Activated naive CD8-positive, alpha-beta T cell treated with anti-CD3 and anti-CD28 coated beads for 36 hours (primary cell): ENCODE measurements at regions not wholly inside any gene's neighbourhood (a gene's known extent, or its start where the extent isn't known, plus 50 kb on each side); places are given as distances from the start of the nearest gene placed in this dataset.
"Not testable (repeated sequence)": the region's sequence is repeated elsewhere in the genome, so short reads cannot be mapped to it uniquely, and the experiment has no call there.

Experiments
- DNase-seq: peaks from one replicate; pipeline ENCODE4 v3.0.0; 2021
- H3K27ac Mint-ChIP-seq: one replicate; pipeline ENCODE4 v1.8.0; 2022; ENCODE audit warnings: mild to moderate bottlenecking, moderate library complexity, mixed read lengths
- H3K27me3 Mint-ChIP-seq: one replicate; pipeline ENCODE4 v1.8.0; 2022; ENCODE audit warnings: mild to moderate bottlenecking, mixed read lengths
- H3K36me3 Mint-ChIP-seq: one replicate; pipeline ENCODE4 v1.8.0; 2021; ENCODE audit warnings: mild to moderate bottlenecking, mixed read lengths
- H3K4me1 Mint-ChIP-seq: one replicate; pipeline ENCODE4 v1.8.0; 2021; ENCODE audit warnings: mixed read lengths
- H3K4me3 Mint-ChIP-seq: one replicate; pipeline ENCODE4 v1.8.0; 2022; ENCODE audit warnings: mild to moderate bottlenecking, moderate library complexity, mixed read lengths
- H3K9me3 Mint-ChIP-seq: one replicate; pipeline ENCODE4 v1.8.0; 2022; ENCODE audit warnings: mixed read lengths

- H3K4me1 Mint-ChIP-seq: peaks cover 18% of the 10 kb centered on the region
- no peaks in the 10 kb centered on the region for H3K36me3 Mint-ChIP-seq
- H3K4me3 Mint-ChIP-seq: no peak overlapping the region
- peaks cover 1% of the 10 kb centered on the region for H3K9me3 Mint-ChIP-seq
- no peak overlapping the region for H3K27ac Mint-ChIP-seq
- DNase-seq: no peak
- H3K27me3 Mint-ChIP-seq: no peaks in the 10 kb centered on the region
These were observed 50.3 kb upstream of the TMC1 start for GRCh38 chr9:72471096-72471495.

GRCh38 chr9:72467766-72468738 lies 53.4 kb upstream of the TMC1 start:
- Mint-ChIP-seq H3K4me3 (no peak overlapping the region), H3K9me3 (peaks cover 1% of the 10 kb centered on the region), H3K36me3 (no peaks in the 10 kb centered on the region), H3K27me3 (no peaks in the 10 kb centered on the region), H3K4me1 (peaks cover 8% of the 10 kb centered on the region), H3K27ac (no peak overlapping the region)
- no peak for DNase-seq

GRCh38 chr9:72465593-72465984 lies 55.8 kb upstream of the TMC1 start:
- H3K27ac Mint-ChIP-seq: no peak overlapping the region
- no peaks in the 10 kb centered on the region for H3K36me3 Mint-ChIP-seq
- DNase-seq: no peak
- H3K4me1 Mint-ChIP-seq: peaks cover 4% of the 10 kb centered on the region
- no peak overlapping the region for H3K4me3 Mint-ChIP-seq
- no peaks in the 10 kb centered on the region for H3K27me3 Mint-ChIP-seq
- no peaks in the 10 kb centered on the region for H3K9me3 Mint-ChIP-seq

- H3K27ac Mint-ChIP-seq: no peak overlapping the region
These were observed 56.4 kb upstream of the TMC1 start for GRCh38 chr9:72464857-72465592.

GRCh38 chr9:72462340-72462739 lies 59.1 kb upstream of the TMC1 start:
- peaks cover 15% of the 10 kb centered on the region for H3K4me1 Mint-ChIP-seq
- no peaks in the 10 kb centered on the region for H3K9me3 Mint-ChIP-seq
- no peaks in the 10 kb centered on the region for H3K27me3 Mint-ChIP-seq
- H3K36me3 Mint-ChIP-seq: no peaks in the 10 kb centered on the region
- H3K4me3 Mint-ChIP-seq: no peak overlapping the region
- DNase-seq: no peak
- no peak overlapping the region for H3K27ac Mint-ChIP-seq

More at GRCh38 chr9:72464857-72465592, 56.4 kb upstream of the TMC1 start:
- Mint-ChIP-seq H3K36me3 (no peaks in the 10 kb centered on the region), H3K4me1 (peaks cover 4% of the 10 kb centered on the region), H3K9me3 (no peaks in the 10 kb centered on the region), H3K4me3 (no peak overlapping the region), H3K27me3 (no peaks in the 10 kb centered on the region)
- no peak for DNase-seq

GRCh38 chr9:72460342-72461312 lies 60.8 kb upstream of the TMC1 start:
- no peak for DNase-seq
- Mint-ChIP-seq H3K27ac (no peak overlapping the region), H3K4me3 (no peak overlapping the region), H3K9me3 (no peaks in the 10 kb centered on the region), H3K4me1 (peaks cover 15% of the 10 kb centered on the region), H3K36me3 (no peaks in the 10 kb centered on the region), H3K27me3 (no peaks in the 10 kb centered on the region)

- H3K36me3 Mint-ChIP-seq: no peaks in the 10 kb centered on the region
- H3K4me1 Mint-ChIP-seq: peaks cover 14% of the 10 kb centered on the region
- no peaks in the 10 kb centered on the region for H3K9me3 Mint-ChIP-seq
- H3K27me3 Mint-ChIP-seq: no peaks in the 10 kb centered on the region
- no peak overlapping the region for H3K4me3 Mint-ChIP-seq
- DNase-seq: no peak
- no peak overlapping the region for H3K27ac Mint-ChIP-seq
These were observed 62.1 kb upstream of the TMC1 start for GRCh38 chr9:72459308-72459707.

- Mint-ChIP-seq H3K27ac (no peak overlapping the region), H3K4me3 (no peak overlapping the region), H3K27me3 (no peaks in the 10 kb centered on the region), H3K36me3 (no peaks in the 10 kb centered on the region), H3K4me1 (peaks cover 14% of the 10 kb centered on the region), H3K9me3 (no peaks in the 10 kb centered on the region)
- no peak for DNase-seq
These were observed 63.3 kb upstream of the TMC1 start for GRCh38 chr9:72458153-72458552.

GRCh38 chr9:72457366-72457765 lies 64.0 kb upstream of the TMC1 start:
- no peak overlapping the region for H3K27ac Mint-ChIP-seq
- no peaks in the 10 kb centered on the region for H3K36me3 Mint-ChIP-seq
- peaks cover 14% of the 10 kb centered on the region for H3K4me1 Mint-ChIP-seq
- H3K4me3 Mint-ChIP-seq: no peak overlapping the region
- no peaks in the 10 kb centered on the region for H3K9me3 Mint-ChIP-seq
- H3K27me3 Mint-ChIP-seq: no peaks in the 10 kb centered on the region
- DNase-seq: no peak

GRCh38 chr9:72454871-72455491 lies 66.4 kb upstream of the TMC1 start:
- Mint-ChIP-seq H3K4me1 (peaks cover 14% of the 10 kb centered on the region), H3K27ac (no peak overlapping the region), H3K9me3 (no peaks in the 10 kb centered on the region), H3K36me3 (no peaks in the 10 kb centered on the region), H3K27me3 (no peaks in the 10 kb centered on the region), H3K4me3 (no peak overlapping the region)
- DNase-seq: no peak

GRCh38 chr9:72453797-72454196 lies 67.6 kb upstream of the TMC1 start:
- Mint-ChIP-seq H3K4me1 (peaks cover 12% of the 10 kb centered on the region), H3K27ac (no peak overlapping the region), H3K36me3 (no peaks in the 10 kb centered on the region), H3K27me3 (peaks cover 3% of the 10 kb centered on the region), H3K4me3 (no peak overlapping the region), H3K9me3 (no peaks in the 10 kb centered on the region)
- DNase-seq: no peak

- peaks cover 20% of the 10 kb centered on the region for H3K4me1 Mint-ChIP-seq
- not testable (repeated sequence) for H3K36me3 Mint-ChIP-seq, DNase-seq, H3K9me3 Mint-ChIP-seq, H3K27me3 Mint-ChIP-seq, H3K27ac Mint-ChIP-seq, H3K4me3 Mint-ChIP-seq
These were observed 75.2 kb upstream of the TMC1 start for GRCh38 chr9:72446241-72446640.

- Mint-ChIP-seq H3K36me3 (no peaks in the 10 kb centered on the region), H3K9me3 (no peaks in the 10 kb centered on the region), H3K4me3 (no peak overlapping the region), H3K27ac (no peak overlapping the region), H3K4me1 (peaks cover 20% of the 10 kb centered on the region), H3K27me3 (peaks cover 3% of the 10 kb centered on the region)
- no peak for DNase-seq
These were observed 76.0 kb upstream of the TMC1 start for GRCh38 chr9:72445306-72445995.

GRCh38 chr9:72444435-72444834 lies 77.0 kb upstream of the TMC1 start:
- H3K36me3 Mint-ChIP-seq: no peaks in the 10 kb centered on the region
- H3K9me3 Mint-ChIP-seq: no peaks in the 10 kb centered on the region
- H3K4me3 Mint-ChIP-seq: no peak overlapping the region
- H3K4me1 Mint-ChIP-seq: peaks cover 20% of the 10 kb centered on the region
- H3K27ac Mint-ChIP-seq: no peak overlapping the region
- peaks cover 1% of the 10 kb centered on the region for H3K27me3 Mint-ChIP-seq
- no peak for DNase-seq
